H1 (cell line): ENCODE measurements at regions not wholly inside any gene's neighbourhood (a gene's known extent, or its start where the extent isn't known, plus 50 kb on each side); places are given as distances from the start of the nearest gene placed in this dataset.

Experiments used
- CEBPB ChIP-seq: IDR thresholded peaks from 2 replicates; pipeline ENCODE4 v1.6.1; 2012; ENCODE audit warnings: low read depth, low read length
- EGR1 ChIP-seq: IDR thresholded peaks from 2 replicates; pipeline ENCODE4 v1.6.1; 2011; ENCODE audit warnings: low read depth, low read length, borderline replicate concordance
- EP300 ChIP-seq, 2 experiments: IDR thresholded peaks; 1 replicate in 1 of 2; 2 replicates in 1 of 2; pipeline ENCODE4 v1.6.1; 2011 to 2012; ENCODE audit warnings: low read depth in 2 of 2, low read length in 2 of 2, mild to moderate bottlenecking in 2 of 2, borderline replicate concordance in 1 of 2, inconsistent platforms in 1 of 2, moderate library complexity in 1 of 2
- EZH2 ChIP-seq: fragments of 200-600 bp; sonication (generic); IDR thresholded peaks from 2 replicates; pipeline ENCODE4 v1.7.1; 2012; ENCODE audit warnings: low read depth, mild to moderate bottlenecking, moderate library complexity, low read length, inconsistent platforms; ENCODE audit not compliant: severe bottlenecking
- MAFK ChIP-seq: IDR thresholded peaks from 2 replicates; pipeline ENCODE4 v1.6.1; 2012; ENCODE audit warnings: low read depth, mild to moderate bottlenecking, improper control_type of control experiment, low read length
- POLR2A ChIP-seq, 2 experiments: IDR thresholded peaks; 1 replicate in 1 of 2; 2 replicates in 1 of 2; pipeline ENCODE4 v1.6.1; 2011; ENCODE audit warnings: low read depth in 2 of 2, low read length in 2 of 2, mild to moderate bottlenecking in 2 of 2; ENCODE audit errors: control extremely low read depth in 1 of 2
- RAD21 ChIP-seq, 2 experiments: IDR thresholded peaks in 1 of 2; conservative IDR thresholded peaks in 1 of 2; 2 replicates each; pipeline ENCODE4 v1.6.1; 2011; ENCODE audit warnings: low read depth in 2 of 2, low read length in 2 of 2, improper control_type of control experiment in 1 of 2, inconsistent platforms in 1 of 2, mild to moderate bottlenecking in 1 of 2, moderate library complexity in 1 of 2
- SIN3A ChIP-seq, 2 experiments: IDR thresholded peaks in 1 of 2; conservative IDR thresholded peaks in 1 of 2; 2 replicates each; pipeline ENCODE4 v1.6.1; 2011 to 2012; ENCODE audit warnings: low read length in 2 of 2, improper control_type of control experiment in 1 of 2, low read depth in 1 of 2, mild to moderate bottlenecking in 1 of 2
- TAF1 ChIP-seq: IDR thresholded peaks from 2 replicates; pipeline ENCODE4 v1.6.1; 2011; ENCODE audit warnings: mild to moderate bottlenecking, low read depth, low read length
- TBP ChIP-seq: IDR thresholded peaks from 2 replicates; pipeline ENCODE4 v1.6.1; 2011; ENCODE audit warnings: low read depth, low read length, improper control_type of control experiment
- TF ChIP-seq, protein P1 (sequence below): IDR thresholded peaks from 2 replicates; pipeline ENCODE4 v1.6.1; 2011; ENCODE audit warnings: low read depth, mild to moderate bottlenecking, low read length; ENCODE audit not compliant: insufficient read depth
- TF ChIP-seq, protein P2 (sequence below), 3 experiments: IDR thresholded peaks; 1 replicate in 2 of 3; 2 replicates in 1 of 3; pipeline versions ENCODE4 v1.5.1 to v1.6.1; 2011; ENCODE audit warnings: low read length in 3 of 3, mild to moderate bottlenecking in 3 of 3, inconsistent platforms in 2 of 3, low read depth in 1 of 3, moderate library complexity in 1 of 3; ENCODE audit not compliant: insufficient read depth in 1 of 3; ENCODE audit errors: control extremely low read depth in 1 of 3

DNA sequence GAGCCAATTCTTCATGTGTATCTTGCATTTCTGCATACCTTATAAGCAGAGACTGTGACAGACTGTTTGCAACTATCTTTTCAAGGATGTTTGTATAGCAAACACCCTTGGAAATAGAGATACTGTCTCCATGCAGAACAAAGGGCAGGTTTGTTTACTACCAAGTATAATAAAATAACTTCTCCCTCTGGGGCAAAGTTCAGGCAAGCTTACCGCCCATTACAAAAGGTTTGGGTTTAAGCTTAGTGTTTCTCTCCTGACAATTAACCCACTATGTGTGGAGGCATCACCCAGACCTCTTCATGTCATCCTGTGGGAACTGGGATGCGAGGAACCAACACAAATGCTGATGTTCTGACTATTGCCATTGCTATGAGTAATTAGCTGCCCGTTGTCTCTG, 479.1 kb upstream of the ZMIZ1 start:
- TF ChIP-seq EZH2 = no peak
- no peak for TF ChIP-seq MAFK
- no peak for TF ChIP-seq RAD21 (IDR thresholded peaks at IDR 0.05 in 1 of 2, conservative IDR thresholded peaks at IDR 0.05 in 1 of 2; ENCODE audit: low read depth in 2 of 2, low read length in 2 of 2)
- no peak for TF ChIP-seq TBP
- TF ChIP-seq EGR1 = no peak
- TF ChIP-seq CEBPB = no peak
- TF ChIP-seq POLR2A (IDR thresholded peaks at IDR 0.05; ENCODE audit: control extremely low read depth in 1 of 2, low read depth in 2 of 2, low read length in 2 of 2) = no peak
- TF ChIP-seq, protein P1, sequence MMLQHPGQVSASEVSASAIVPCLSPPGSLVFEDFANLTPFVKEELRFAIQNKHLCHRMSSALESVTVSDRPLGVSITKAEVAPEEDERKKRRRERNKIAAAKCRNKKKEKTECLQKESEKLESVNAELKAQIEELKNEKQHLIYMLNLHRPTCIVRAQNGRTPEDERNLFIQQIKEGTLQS = no peak
- TF ChIP-seq, protein P2, sequence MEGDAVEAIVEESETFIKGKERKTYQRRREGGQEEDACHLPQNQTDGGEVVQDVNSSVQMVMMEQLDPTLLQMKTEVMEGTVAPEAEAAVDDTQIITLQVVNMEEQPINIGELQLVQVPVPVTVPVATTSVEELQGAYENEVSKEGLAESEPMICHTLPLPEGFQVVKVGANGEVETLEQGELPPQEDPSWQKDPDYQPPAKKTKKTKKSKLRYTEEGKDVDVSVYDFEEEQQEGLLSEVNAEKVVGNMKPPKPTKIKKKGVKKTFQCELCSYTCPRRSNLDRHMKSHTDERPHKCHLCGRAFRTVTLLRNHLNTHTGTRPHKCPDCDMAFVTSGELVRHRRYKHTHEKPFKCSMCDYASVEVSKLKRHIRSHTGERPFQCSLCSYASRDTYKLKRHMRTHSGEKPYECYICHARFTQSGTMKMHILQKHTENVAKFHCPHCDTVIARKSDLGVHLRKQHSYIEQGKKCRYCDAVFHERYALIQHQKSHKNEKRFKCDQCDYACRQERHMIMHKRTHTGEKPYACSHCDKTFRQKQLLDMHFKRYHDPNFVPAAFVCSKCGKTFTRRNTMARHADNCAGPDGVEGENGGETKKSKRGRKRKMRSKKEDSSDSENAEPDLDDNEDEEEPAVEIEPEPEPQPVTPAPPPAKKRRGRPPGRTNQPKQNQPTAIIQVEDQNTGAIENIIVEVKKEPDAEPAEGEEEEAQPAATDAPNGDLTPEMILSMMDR (IDR thresholded peaks at IDR 0.05; ENCODE audit: control extremely low read depth in 1 of 3, insufficient read depth in 1 of 3, low read depth in 1 of 3, low read length in 3 of 3) = no peak
- TF ChIP-seq EP300 (IDR thresholded peaks at IDR 0.05; ENCODE audit: borderline replicate concordance in 1 of 2, low read depth in 2 of 2, low read length in 2 of 2) = no peak
- no peak for TF ChIP-seq TAF1
- TF ChIP-seq SIN3A (conservative IDR thresholded peaks at IDR 0.05 in 1 of 2, IDR thresholded peaks at IDR 0.05 in 1 of 2; ENCODE audit: low read depth in 1 of 2, low read length in 2 of 2) = no peak
